ENCODE measurements at regions not wholly inside any gene's neighbourhood (a gene's known extent, or its start where the extent isn't known, plus 50 kb on each side); places are given as distances from the start of the nearest gene placed in this dataset.

DNA sequence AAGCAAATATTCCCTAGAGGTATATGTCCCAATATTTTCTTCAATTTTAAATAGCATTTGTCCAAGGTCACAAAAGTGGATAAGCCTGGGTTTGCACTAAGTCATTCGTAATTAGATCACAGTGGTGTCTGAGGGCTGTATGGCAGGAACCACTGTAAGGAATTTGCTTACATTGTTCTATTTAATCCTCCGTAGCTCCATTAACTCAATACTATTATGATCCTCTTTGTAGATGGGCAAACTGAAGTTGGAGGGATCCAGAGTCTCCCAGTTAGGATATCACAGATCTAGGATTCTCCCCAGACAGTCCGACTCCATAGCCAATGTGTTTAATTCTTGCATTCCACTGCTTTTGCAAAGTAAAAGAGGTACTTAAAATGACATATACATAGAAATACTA is 242.7 kb upstream of the DCAF8L1 start:
- TF ChIP-seq, protein P1, sequence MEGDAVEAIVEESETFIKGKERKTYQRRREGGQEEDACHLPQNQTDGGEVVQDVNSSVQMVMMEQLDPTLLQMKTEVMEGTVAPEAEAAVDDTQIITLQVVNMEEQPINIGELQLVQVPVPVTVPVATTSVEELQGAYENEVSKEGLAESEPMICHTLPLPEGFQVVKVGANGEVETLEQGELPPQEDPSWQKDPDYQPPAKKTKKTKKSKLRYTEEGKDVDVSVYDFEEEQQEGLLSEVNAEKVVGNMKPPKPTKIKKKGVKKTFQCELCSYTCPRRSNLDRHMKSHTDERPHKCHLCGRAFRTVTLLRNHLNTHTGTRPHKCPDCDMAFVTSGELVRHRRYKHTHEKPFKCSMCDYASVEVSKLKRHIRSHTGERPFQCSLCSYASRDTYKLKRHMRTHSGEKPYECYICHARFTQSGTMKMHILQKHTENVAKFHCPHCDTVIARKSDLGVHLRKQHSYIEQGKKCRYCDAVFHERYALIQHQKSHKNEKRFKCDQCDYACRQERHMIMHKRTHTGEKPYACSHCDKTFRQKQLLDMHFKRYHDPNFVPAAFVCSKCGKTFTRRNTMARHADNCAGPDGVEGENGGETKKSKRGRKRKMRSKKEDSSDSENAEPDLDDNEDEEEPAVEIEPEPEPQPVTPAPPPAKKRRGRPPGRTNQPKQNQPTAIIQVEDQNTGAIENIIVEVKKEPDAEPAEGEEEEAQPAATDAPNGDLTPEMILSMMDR (IDR thresholded peaks at IDR 0.05; ENCODE audit: low read depth, low read length), result no peak
- H3K4me3 ChIP-seq (replicated peaks in 1 of 2; ENCODE audit: low read depth in 2 of 2, low read length in 2 of 2), result no peak overlapping the region
- DNase-seq (ENCODE audit: low read depth in 2 of 2), result no peak

- no peak for DNase-seq (ENCODE audit: low read depth in 2 of 2)
- TF ChIP-seq, protein P1 (IDR thresholded peaks at IDR 0.05; ENCODE audit: low read depth, low read length), result no peak
- H3K4me3 ChIP-seq (replicated peaks in 1 of 2; ENCODE audit: low read depth in 2 of 2, low read length in 2 of 2), result no peak overlapping the region
These were observed 242.2 kb upstream of the DCAF8L1 start for GRCh38 chrX:28223469-28223868.

DNA sequence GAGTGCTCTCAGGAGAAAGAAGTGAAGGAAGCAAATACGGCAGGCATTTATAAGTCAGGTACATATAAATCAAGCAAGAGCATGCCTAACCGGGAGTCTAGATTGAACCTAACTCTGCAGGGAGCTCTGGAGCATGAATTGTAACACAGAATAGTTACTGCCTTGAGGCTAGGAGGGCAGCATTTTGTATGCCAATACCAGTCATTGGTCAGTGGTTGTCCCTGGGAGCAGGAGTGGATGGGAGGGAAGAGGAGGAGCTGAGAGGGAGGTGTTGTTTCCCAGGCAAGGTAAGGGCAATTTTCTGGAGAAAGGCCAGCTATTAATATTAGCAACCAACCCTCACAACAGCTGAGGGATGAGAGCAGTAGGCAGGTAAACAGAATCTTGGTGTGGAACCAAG is 224.7 kb upstream of the DCAF8L1 start:
- H3K4me3 ChIP-seq (replicated peaks in 1 of 2; ENCODE audit: low read depth in 2 of 2, low read length in 2 of 2), result no peak overlapping the region
- DNase-seq (ENCODE audit: low read depth in 2 of 2), result no peak
- TF ChIP-seq, protein P1 (IDR thresholded peaks at IDR 0.05; ENCODE audit: low read depth, low read length), result no peak

GRCh38 chrX:28205126-28205525 is 223.9 kb upstream of the DCAF8L1 start:
- H3K4me3 ChIP-seq (replicated peaks in 1 of 2; ENCODE audit: low read depth in 2 of 2, low read length in 2 of 2), result no peak overlapping the region
- TF ChIP-seq, protein P1 (IDR thresholded peaks at IDR 0.05; ENCODE audit: low read depth, low read length), result no peak
- DNase-seq (ENCODE audit: low read depth in 2 of 2), result peak in 1 of 2 donors; percentile 23

GRCh38 chrX:28189011-28189410 is 207.8 kb upstream of the DCAF8L1 start:
- DNase-seq (ENCODE audit: low read depth in 2 of 2), result peak; percentile 50 to 90
- TF ChIP-seq, protein P1 (IDR thresholded peaks at IDR 0.05; ENCODE audit: low read depth, low read length), result no peak
- no peak overlapping the region for H3K4me3 ChIP-seq (replicated peaks in 1 of 2; ENCODE audit: low read depth in 2 of 2, low read length in 2 of 2)

- no peak overlapping the region for H3K4me3 ChIP-seq (replicated peaks in 1 of 2; ENCODE audit: low read depth in 2 of 2, low read length in 2 of 2)
- TF ChIP-seq, protein P1 (IDR thresholded peaks at IDR 0.05; ENCODE audit: low read depth, low read length), result no peak
- DNase-seq (ENCODE audit: low read depth in 2 of 2), result peak in 1 of 2 donors; percentile 13
These were observed 207.3 kb upstream of the DCAF8L1 start for GRCh38 chrX:28188526-28188925.

DNA sequence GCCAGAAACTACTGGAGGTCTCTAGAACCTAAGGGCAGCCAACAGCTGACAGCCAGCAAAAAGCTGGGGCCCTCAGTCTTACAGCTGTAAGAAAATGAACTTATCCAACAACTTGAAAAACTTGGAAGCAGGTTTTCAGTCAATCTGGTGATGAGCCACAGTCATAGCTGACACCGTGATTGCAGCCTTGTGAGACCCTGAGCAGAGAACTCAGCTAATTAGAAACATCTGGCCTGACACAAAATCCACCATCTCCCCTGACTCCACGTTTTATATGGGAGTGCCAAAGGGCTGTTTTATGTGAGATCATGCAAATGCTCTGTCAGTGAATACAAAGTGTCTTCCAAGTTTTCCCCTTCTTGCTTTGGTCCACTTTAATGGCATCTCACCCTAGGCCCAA is 198.8 kb upstream of the DCAF8L1 start:
- no peak for DNase-seq (ENCODE audit: low read depth in 2 of 2)
- no peak overlapping the region for H3K4me3 ChIP-seq (replicated peaks in 1 of 2; ENCODE audit: low read depth in 2 of 2, low read length in 2 of 2)
- TF ChIP-seq, protein P1 (IDR thresholded peaks at IDR 0.05; ENCODE audit: low read depth, low read length), result no peak

Measured in cardiac fibroblast (primary cell).